OCI-LY1 (cell line): ENCODE measurements at regions not wholly inside any gene's neighbourhood (a gene's known extent, or its start where the extent isn't known, plus 50 kb on each side); places are given as distances from the start of the nearest gene placed in this dataset.

ENCODE experiments used
- H2AFZ ChIP-seq: fragments of 200-600 bp; sonication (generic), shearing (Covaris generic); 2 replicates; pipeline ENCODE4 v1.6.0; 2014; ENCODE audit warnings: antibody characterized with exemption, mild to moderate bottlenecking, low read length
- H3F3A ChIP-seq: fragments of 200-600 bp; sonication (generic), shearing (Covaris generic); 2 replicates; pipeline ENCODE4 v1.6.0; 2014; ENCODE audit warnings: mild to moderate bottlenecking, antibody characterized with exemption, low read length, moderate library complexity; ENCODE audit not compliant: insufficient read depth
- H3K27ac ChIP-seq: fragments of 200-600 bp; sonication (generic); 2 replicates; pipeline ENCODE4 v1.5.1; 2014; ENCODE audit warnings: low read length, mixed run types, mild to moderate bottlenecking, low read depth; ENCODE audit not compliant: poor library complexity, severe bottlenecking
- H3K27me3 ChIP-seq: fragments of 200-600 bp; sonication (generic); 2 replicates; pipeline ENCODE4 v1.6.0; 2014; ENCODE audit warnings: antibody characterized with exemption, mild to moderate bottlenecking, low read length, moderate library complexity; ENCODE audit not compliant: insufficient read depth
- H3K36me3 ChIP-seq: fragments of 200-600 bp; sonication (generic); 2 replicates; pipeline ENCODE4 v1.6.1; 2014; ENCODE audit warnings: mild to moderate bottlenecking, antibody characterized with exemption, low read length, moderate library complexity, mixed read lengths; ENCODE audit not compliant: insufficient read depth
- H3K4me1 ChIP-seq: fragments of 200-600 bp; sonication (generic); 2 replicates; pipeline ENCODE4 v1.5.1; 2014; ENCODE audit warnings: mild to moderate bottlenecking, low read length, moderate library complexity; ENCODE audit not compliant: insufficient read depth, severe bottlenecking
- H3K4me2 ChIP-seq: fragments of 200-600 bp; sonication (generic), shearing (Covaris generic); 2 replicates; pipeline ENCODE4 v1.6.1; 2014; ENCODE audit warnings: low read length
- H3K4me3 ChIP-seq: fragments of 200-600 bp; sonication (generic); 2 replicates; pipeline ENCODE4 v1.5.1; 2014; ENCODE audit warnings: low read length, low read depth, mild to moderate bottlenecking, mixed read lengths; ENCODE audit not compliant: poor library complexity, severe bottlenecking
- H3K79me2 ChIP-seq: fragments of 200-600 bp; shearing (Covaris generic); 2 replicates; pipeline ENCODE4 v1.6.1; 2016; ENCODE audit warnings: mixed run types, low read length, mixed read lengths; ENCODE audit not compliant: insufficient read depth
- H3K9ac ChIP-seq: fragments of 200-600 bp; sonication (generic), shearing (Covaris generic); 2 replicates; pipeline ENCODE4 v1.6.1; 2014; ENCODE audit warnings: mild to moderate bottlenecking, low read length, mixed read lengths
- H3K9me2 ChIP-seq: fragments of 200-600 bp; sonication (generic), shearing (Covaris generic); 2 replicates; pipeline ENCODE4 v1.6.1; 2014; ENCODE audit warnings: low read depth, mild to moderate bottlenecking, low read length, mixed read lengths
- H3K9me3 ChIP-seq: fragments of 200-600 bp; shearing (Covaris generic); 2 replicates; pipeline ENCODE4 v1.6.1; 2014; ENCODE audit warnings: low read length, mixed read lengths
- H4K20me1 ChIP-seq: fragments of 200-600 bp; sonication (generic), shearing (Covaris generic); 2 replicates; pipeline ENCODE4 v1.6.0; 2016; ENCODE audit warnings: mild to moderate bottlenecking, low read length; ENCODE audit not compliant: insufficient read depth
- CTCF ChIP-seq: fragments of 200-600 bp; sonication (generic), shearing (Covaris generic); IDR thresholded peaks from 2 replicates; pipeline ENCODE4 v1.5.1; 2017; ENCODE audit warnings: mild to moderate bottlenecking, antibody characterized with exemption, low read length, moderate library complexity, mixed read lengths
- EZH2 ChIP-seq: fragments of 200-600 bp; sonication (generic), shearing (Covaris generic); IDR thresholded peaks from 2 replicates; pipeline ENCODE4 v1.8.0; 2017; ENCODE audit warnings: borderline replicate concordance, mixed run types, mild to moderate bottlenecking, antibody characterized with exemption, low read length, moderate library complexity, mixed read lengths

DNA sequence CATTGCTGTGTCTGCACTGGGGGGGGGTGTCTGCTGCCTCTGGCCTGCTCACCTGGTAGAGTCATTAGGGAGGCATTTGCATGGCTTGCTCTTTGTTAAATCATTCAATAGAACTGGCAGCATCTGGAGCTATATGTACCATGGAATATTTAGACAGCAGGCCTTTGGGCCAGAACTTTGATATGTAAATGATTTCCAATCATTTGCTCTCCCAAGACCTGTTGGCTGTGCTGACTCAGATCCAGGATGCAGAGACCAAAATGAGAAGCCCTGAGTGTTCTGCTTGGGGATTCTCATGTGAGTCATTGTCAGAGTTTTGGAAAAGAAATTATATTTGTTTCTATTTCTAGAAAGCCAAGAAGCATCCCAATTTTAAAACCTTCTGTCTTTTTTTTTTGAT, 257.6 kb upstream of the IGFBP3 start:
- no peaks in the 10 kb centered on the region for H3K36me3 ChIP-seq
- H3K4me3 ChIP-seq, result no peak overlapping the region
- H3K27me3 ChIP-seq, result no peaks in the 10 kb centered on the region
- H2AFZ ChIP-seq, result no peak overlapping the region
- TF ChIP-seq EZH2, result no peak
- no peak for TF ChIP-seq CTCF
- H3K4me2 ChIP-seq, result no peak overlapping the region
- H3K27ac ChIP-seq, result no peak overlapping the region
- H3F3A ChIP-seq, result no peaks in the 10 kb centered on the region
- no peaks in the 10 kb centered on the region for H3K9me3 ChIP-seq
- no peaks in the 10 kb centered on the region for H3K4me1 ChIP-seq
- H4K20me1 ChIP-seq, result no peaks in the 10 kb centered on the region
- no peaks in the 10 kb centered on the region for H3K79me2 ChIP-seq
- no peak overlapping the region for H3K9ac ChIP-seq
- H3K9me2 ChIP-seq, result no peaks in the 10 kb centered on the region

GRCh38 chr7:46177821-46178220, 256.7 kb upstream of the IGFBP3 start:
- H3K4me1 ChIP-seq, result no peaks in the 10 kb centered on the region
- no peak overlapping the region for H3K27ac ChIP-seq
- H3K9me3 ChIP-seq, result no peaks in the 10 kb centered on the region
- no peaks in the 10 kb centered on the region for H4K20me1 ChIP-seq
- TF ChIP-seq CTCF (no peak), EZH2 (no peak)
- H3K36me3 ChIP-seq, result no peaks in the 10 kb centered on the region
- H3K4me3 ChIP-seq, result no peak overlapping the region
- no peaks in the 10 kb centered on the region for H3K27me3 ChIP-seq
- H3K79me2 ChIP-seq, result no peaks in the 10 kb centered on the region
- H3K9me2 ChIP-seq, result no peaks in the 10 kb centered on the region
- no peaks in the 10 kb centered on the region for H3F3A ChIP-seq
- no peak overlapping the region for H3K9ac ChIP-seq
- H3K4me2 ChIP-seq, result no peak overlapping the region
- no peak overlapping the region for H2AFZ ChIP-seq

GRCh38 chr7:46175221-46175620, 254.1 kb upstream of the IGFBP3 start:
- H3K79me2 ChIP-seq, result no peaks in the 10 kb centered on the region
- H3K9ac ChIP-seq, result no peak overlapping the region
- no peaks in the 10 kb centered on the region for H3K36me3 ChIP-seq
- H3K4me1 ChIP-seq, result no peaks in the 10 kb centered on the region
- no peaks in the 10 kb centered on the region for H3K27me3 ChIP-seq
- no peak overlapping the region for H2AFZ ChIP-seq
- H3K4me3 ChIP-seq, result no peak overlapping the region
- H3K9me2 ChIP-seq, result no peaks in the 10 kb centered on the region
- no peak overlapping the region for H3K4me2 ChIP-seq
- TF ChIP-seq CTCF, result no peak
- TF ChIP-seq EZH2, result no peak
- no peaks in the 10 kb centered on the region for H4K20me1 ChIP-seq
- H3F3A ChIP-seq, result no peaks in the 10 kb centered on the region
- H3K9me3 ChIP-seq, result no peaks in the 10 kb centered on the region
- H3K27ac ChIP-seq, result no peak overlapping the region

- Histone ChIP-seq H3K27ac (no peak overlapping the region), H2AFZ (no peak overlapping the region), H3K9me3 (no peaks in the 10 kb centered on the region), H3K27me3 (no peaks in the 10 kb centered on the region), H3K4me1 (no peaks in the 10 kb centered on the region), H3K9me2 (no peaks in the 10 kb centered on the region), H4K20me1 (no peaks in the 10 kb centered on the region), H3K36me3 (no peaks in the 10 kb centered on the region), H3K79me2 (no peaks in the 10 kb centered on the region), H3K4me2 (no peak overlapping the region), H3F3A (no peaks in the 10 kb centered on the region), H3K9ac (no peak overlapping the region), H3K4me3 (no peak overlapping the region)
- TF ChIP-seq CTCF, result no peak
- no peak for TF ChIP-seq EZH2
These were observed 253.1 kb upstream of the IGFBP3 start for GRCh38 chr7:46174196-46174580.
